ENCODE measurements at regions not wholly inside any gene's neighbourhood (a gene's known extent, or its start where the extent isn't known, plus 50 kb on each side); places are given as distances from the start of the nearest gene placed in this dataset.

DNA sequence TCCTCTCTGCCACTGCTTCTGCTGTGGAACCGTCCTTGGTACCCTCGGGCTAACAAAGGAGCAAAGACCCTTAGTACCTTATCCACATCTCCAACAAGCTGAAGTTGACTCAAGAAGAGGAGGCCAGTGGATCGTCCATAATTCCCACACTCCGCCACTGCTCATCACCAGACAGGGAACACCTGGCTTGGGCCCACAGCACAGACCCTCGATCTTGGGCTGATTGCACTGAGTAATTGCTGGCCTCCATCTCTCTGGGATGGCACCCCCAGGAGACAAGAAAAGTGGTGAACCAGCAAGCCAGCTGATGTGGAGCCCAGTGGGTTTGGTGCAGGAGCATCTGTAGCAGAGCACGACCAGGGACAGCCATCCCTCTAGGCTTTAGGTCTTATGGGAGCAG, 109.4 kb upstream of the GRIK2 start:
- Mint-ChIP-seq H3K27me3 (ENCODE audit: low read depth) (no peaks in the 10 kb centered on the region), H3K9me3 (no peaks in the 10 kb centered on the region), H3K4me3 (no peak overlapping the region), H3K36me3 (ENCODE audit: low read depth) (no peaks in the 10 kb centered on the region), H3K27ac (no peak overlapping the region), H3K4me1 (ENCODE audit: low read depth) (no peaks in the 10 kb centered on the region)
- DNase-seq (ENCODE audit: low spot score) = no peak

DNA sequence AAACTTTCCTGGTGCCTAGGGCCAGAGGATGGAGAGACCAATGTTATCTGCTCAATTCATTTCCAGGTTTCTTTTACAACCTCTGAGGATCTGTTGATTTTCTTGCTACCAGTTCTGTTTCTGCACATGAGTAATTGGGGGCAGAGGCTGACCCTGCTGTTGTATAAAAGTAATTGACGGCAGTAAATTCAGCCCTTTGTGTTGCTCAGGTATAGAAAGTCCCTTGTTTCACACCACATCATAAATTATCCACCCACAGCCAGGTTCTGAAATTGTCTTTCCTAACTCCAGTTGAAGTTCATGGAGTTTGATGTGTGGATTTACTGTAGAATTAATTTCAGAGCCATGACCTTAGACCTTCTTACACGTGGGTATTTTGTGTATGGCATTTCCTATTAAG, 107.4 kb upstream of the GRIK2 start:
- no peak for DNase-seq (ENCODE audit: low spot score)
- H3K27ac Mint-ChIP-seq = no peak overlapping the region
- H3K9me3 Mint-ChIP-seq = peaks cover 3% of the 10 kb centered on the region
- no peaks in the 10 kb centered on the region for H3K4me1 Mint-ChIP-seq (ENCODE audit: low read depth)
- no peaks in the 10 kb centered on the region for H3K27me3 Mint-ChIP-seq (ENCODE audit: low read depth)
- H3K4me3 Mint-ChIP-seq = no peak overlapping the region
- H3K36me3 Mint-ChIP-seq (ENCODE audit: low read depth) = no peaks in the 10 kb centered on the region

DNA sequence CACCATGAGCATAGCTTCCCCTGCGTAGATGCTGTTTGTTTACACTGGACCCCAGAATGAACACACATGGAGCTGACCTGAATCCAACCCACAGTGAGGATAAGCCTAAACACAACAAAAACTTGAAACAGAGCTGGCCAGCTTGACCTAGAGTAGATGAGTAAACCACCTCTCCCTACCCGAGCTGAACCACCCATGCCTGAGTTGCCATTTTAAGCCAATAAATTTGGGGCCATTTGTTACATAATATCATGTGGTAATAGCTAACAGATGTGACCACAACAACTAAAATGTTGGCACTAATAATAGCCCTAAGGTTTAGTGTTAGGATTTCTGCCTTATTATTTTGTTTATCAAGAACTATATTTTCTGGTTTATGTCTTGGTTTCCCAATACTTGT, 103.2 kb upstream of the GRIK2 start:
- no peaks in the 10 kb centered on the region for H3K36me3 Mint-ChIP-seq (ENCODE audit: low read depth)
- no peak overlapping the region for H3K4me3 Mint-ChIP-seq
- no peaks in the 10 kb centered on the region for H3K4me1 Mint-ChIP-seq (ENCODE audit: low read depth)
- no peak overlapping the region for H3K27ac Mint-ChIP-seq
- DNase-seq (ENCODE audit: low spot score) = no peak
- peaks cover 26% of the 10 kb centered on the region for H3K9me3 Mint-ChIP-seq
- H3K27me3 Mint-ChIP-seq (ENCODE audit: low read depth) = no peaks in the 10 kb centered on the region

DNA sequence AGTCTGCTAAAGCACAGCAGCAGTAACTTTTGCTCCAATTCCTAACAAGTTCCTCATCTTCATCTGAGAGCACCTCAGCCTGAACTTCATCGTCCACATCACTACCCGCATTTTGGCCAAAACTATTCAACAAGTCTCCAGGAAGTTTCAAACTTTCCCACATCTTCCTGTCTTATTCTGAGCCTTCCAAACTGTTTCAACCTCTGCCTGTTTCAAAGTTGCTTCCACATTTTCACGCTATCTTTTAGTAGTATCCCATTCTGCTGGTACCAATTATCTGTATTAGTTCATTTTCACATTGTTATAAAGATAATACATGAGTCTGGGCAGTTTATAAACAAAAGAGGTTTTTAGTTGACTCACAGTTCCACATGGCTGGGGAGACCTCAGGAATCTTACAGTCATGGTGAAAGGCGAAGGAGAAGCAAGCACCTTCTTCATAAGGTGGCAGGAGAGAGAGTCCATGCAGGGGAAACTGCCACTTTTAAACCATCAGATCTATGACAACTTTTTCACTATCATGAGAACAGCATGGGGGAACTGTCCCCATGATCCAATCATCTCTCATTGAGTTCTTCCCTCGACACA, 99.4 kb upstream of the GRIK2 start:
- Mint-ChIP-seq H3K27ac (no peak overlapping the region), H3K4me1 (ENCODE audit: low read depth) (no peaks in the 10 kb centered on the region), H3K36me3 (ENCODE audit: low read depth) (no peaks in the 10 kb centered on the region), H3K9me3 (peaks cover 26% of the 10 kb centered on the region), H3K27me3 (ENCODE audit: low read depth) (no peaks in the 10 kb centered on the region), H3K4me3 (no peak overlapping the region)
- no peak for DNase-seq (ENCODE audit: low spot score)

DNA sequence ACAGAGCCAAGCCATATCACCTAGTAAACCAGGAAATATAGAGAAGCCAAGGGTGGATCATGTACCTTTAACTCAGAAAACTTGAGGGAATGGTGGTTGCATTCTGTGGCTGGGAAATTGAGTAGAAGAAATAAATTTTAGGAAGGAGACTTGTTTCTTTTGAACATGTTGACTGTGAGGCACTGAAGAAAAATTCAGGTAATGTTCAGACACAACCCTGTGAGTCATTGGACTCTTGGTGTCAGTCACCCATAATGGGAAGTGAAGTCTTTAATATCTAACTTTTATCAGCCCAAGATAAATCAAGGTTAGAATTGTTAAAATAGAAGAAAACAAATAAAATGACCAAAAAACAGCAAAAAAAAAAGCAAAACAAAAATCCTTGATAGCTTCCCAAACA, 98.8 kb upstream of the GRIK2 start:
- Mint-ChIP-seq H3K4me3 (no peak overlapping the region), H3K4me1 (ENCODE audit: low read depth) (no peaks in the 10 kb centered on the region), H3K36me3 (ENCODE audit: low read depth) (no peaks in the 10 kb centered on the region), H3K27me3 (ENCODE audit: low read depth) (no peaks in the 10 kb centered on the region), H3K27ac (no peak overlapping the region), H3K9me3 (peaks cover 26% of the 10 kb centered on the region)
- DNase-seq (ENCODE audit: low spot score) = no peak

DNA sequence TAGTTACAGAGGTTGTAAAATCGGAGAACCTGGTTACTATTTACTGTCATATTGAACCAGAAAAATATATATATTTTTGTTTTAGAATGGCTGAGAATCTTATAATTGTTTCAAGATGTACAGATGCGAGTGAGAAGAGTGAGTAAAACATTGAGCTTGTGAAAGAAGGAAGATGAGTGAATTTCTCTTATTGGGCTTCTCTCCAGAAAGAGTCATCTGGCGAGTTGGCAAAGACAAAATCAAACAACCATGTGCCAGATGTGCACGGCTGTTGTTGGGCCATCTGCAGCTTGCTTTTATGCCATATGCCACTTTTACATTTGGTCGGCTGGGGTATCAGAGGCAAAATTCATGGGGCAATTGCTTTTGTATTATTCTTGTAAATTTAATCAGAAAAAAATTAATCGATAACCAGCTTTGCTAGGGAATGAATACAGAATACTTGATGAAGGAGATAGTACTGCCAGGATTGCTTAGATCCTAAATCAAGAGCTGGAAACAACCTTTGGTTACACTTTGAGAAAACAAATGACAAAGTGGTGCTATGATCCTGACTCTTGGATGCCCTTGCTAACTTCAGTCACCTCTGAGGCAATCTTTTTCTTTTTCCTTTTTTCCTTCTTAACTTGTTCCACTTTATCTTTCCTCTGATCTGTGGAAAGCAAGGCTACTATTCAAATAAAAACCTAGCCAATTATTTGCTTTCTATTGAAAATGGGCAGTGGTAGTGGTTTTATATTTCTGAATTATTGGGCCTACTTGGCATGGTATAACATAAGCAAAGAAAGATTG, 97.1 kb upstream of the GRIK2 start:
- no peak overlapping the region for H3K27ac Mint-ChIP-seq
- no peaks in the 10 kb centered on the region for H3K27me3 Mint-ChIP-seq (ENCODE audit: low read depth)
- no peaks in the 10 kb centered on the region for H3K4me1 Mint-ChIP-seq (ENCODE audit: low read depth)
- no peak overlapping the region for H3K4me3 Mint-ChIP-seq
- peaks cover 22% of the 10 kb centered on the region for H3K9me3 Mint-ChIP-seq
- no peak for DNase-seq (ENCODE audit: low spot score)
- no peaks in the 10 kb centered on the region for H3K36me3 Mint-ChIP-seq (ENCODE audit: low read depth)

DNA sequence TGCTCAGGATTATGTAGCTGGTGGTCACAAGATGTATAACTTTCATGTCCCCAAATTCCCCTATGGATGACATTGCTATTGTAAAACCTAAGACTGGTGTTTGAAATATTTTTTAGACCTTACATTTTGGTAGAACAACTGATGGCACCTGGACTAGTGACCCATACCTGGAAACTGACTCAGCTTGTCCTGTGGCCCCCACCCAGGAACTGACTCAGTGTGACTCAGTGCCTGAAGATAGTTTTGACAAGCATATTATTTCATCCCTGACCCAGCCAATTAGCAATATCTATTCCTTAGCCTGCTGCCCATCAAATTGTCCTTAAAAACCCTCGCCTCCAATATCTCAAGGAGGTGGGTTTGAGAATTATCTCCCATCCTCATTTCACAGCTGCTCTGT, 90.9 kb upstream of the GRIK2 start:
- no peak overlapping the region for H3K27ac Mint-ChIP-seq
- DNase-seq (ENCODE audit: low spot score) = no peak
- H3K4me1 Mint-ChIP-seq (ENCODE audit: low read depth) = no peaks in the 10 kb centered on the region
- H3K4me3 Mint-ChIP-seq = no peak overlapping the region
- H3K27me3 Mint-ChIP-seq (ENCODE audit: low read depth) = no peaks in the 10 kb centered on the region
- no peaks in the 10 kb centered on the region for H3K36me3 Mint-ChIP-seq (ENCODE audit: low read depth)
- peaks cover 8% of the 10 kb centered on the region for H3K9me3 Mint-ChIP-seq

DNA sequence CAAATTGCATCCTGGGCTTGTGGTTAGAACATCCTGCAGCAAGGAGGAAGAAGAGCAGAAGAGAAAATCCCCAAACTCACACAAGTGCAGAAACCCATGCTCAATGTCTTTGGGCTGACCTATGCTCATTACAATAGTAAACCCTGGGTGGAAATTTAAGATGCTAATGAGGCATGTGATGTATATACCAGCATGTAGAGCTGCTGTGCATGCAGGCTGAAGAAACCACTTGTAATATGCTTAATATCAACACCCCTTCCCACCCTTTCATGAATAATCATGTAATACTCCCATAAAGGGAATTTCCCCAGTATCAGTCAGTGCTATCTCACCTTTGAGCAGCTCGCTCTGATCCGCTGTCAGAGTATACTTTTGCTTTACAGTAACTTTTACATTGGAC, 90.0 kb upstream of the GRIK2 start:
- no peak overlapping the region for H3K27ac Mint-ChIP-seq
- no peak for DNase-seq (ENCODE audit: low spot score)
- H3K36me3 Mint-ChIP-seq (ENCODE audit: low read depth) = no peaks in the 10 kb centered on the region
- H3K9me3 Mint-ChIP-seq = peaks cover 8% of the 10 kb centered on the region
- H3K27me3 Mint-ChIP-seq (ENCODE audit: low read depth) = no peaks in the 10 kb centered on the region
- no peak overlapping the region for H3K4me3 Mint-ChIP-seq
- H3K4me1 Mint-ChIP-seq (ENCODE audit: low read depth) = no peaks in the 10 kb centered on the region

DNA sequence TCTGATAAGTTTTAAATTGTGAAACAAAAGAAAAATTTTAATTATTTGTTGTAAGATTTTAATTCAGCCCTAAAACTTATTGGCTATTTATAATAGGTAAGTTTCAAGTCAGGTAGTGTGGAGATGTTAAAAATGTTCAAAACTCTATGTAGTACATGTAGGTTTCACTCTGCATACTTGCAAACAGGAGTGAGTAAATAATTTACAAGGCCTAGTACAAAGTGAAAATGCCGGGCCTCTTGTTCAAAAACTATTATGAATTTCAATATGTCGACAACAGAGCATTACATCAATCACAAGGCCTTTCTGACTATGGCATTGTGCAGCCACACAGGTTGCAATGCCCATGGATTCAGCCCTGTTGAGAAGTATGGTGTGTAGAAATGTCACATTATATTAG, 80.9 kb upstream of the GRIK2 start:
- Mint-ChIP-seq H3K27me3 (ENCODE audit: low read depth) (no peaks in the 10 kb centered on the region), H3K36me3 (ENCODE audit: low read depth) (no peaks in the 10 kb centered on the region), H3K4me3 (no peak overlapping the region), H3K9me3 (no peaks in the 10 kb centered on the region), H3K27ac (no peak overlapping the region), H3K4me1 (ENCODE audit: low read depth) (no peaks in the 10 kb centered on the region)
- no peak for DNase-seq (ENCODE audit: low spot score)

DNA sequence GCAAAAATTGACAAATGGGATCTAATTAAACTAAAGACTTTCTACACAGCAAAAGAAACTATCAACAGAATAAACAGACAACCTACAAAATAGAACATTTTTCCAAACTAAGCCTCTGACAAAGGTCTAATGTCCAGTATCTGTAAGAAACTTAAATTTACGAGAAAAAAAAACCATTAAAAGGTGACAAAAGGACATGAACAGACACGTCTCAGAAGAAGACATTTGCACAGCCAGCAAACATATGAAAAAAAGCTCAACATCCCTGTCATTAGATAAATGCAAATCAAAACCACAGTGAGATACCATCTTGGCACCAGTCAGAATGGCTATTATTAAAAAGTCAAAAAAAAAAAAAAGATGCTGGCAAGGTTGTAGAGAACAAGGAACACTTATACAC, 70.6 kb upstream of the GRIK2 start:
- DNase-seq (ENCODE audit: low spot score) = no peak
- Mint-ChIP-seq H3K27ac (no peak overlapping the region), H3K9me3 (peaks cover 7% of the 10 kb centered on the region), H3K36me3 (ENCODE audit: low read depth) (no peaks in the 10 kb centered on the region), H3K4me1 (ENCODE audit: low read depth) (no peaks in the 10 kb centered on the region), H3K4me3 (no peak overlapping the region), H3K27me3 (ENCODE audit: low read depth) (no peaks in the 10 kb centered on the region)

DNA sequence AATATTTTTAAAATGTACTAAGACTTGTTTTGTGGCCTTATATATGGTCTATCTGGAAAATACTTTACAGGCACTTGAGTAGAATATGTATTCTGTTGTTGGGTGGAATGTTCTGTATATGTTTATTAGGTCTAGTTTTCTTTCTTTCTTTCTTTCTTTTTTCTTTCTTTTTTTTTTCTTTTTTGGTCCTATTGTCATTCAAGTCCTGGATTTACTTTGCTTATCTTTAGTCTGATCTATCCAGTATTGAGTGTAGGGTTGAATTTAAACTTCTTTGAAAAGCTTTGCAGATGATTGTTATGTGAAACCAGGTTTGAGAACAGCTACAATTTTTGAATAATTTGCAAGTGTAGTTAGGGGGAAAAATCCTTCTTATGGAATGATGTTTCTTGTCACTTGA, 67.1 kb upstream of the GRIK2 start:
- no peaks in the 10 kb centered on the region for H3K4me1 Mint-ChIP-seq (ENCODE audit: low read depth)
- no peaks in the 10 kb centered on the region for H3K27me3 Mint-ChIP-seq (ENCODE audit: low read depth)

DNA sequence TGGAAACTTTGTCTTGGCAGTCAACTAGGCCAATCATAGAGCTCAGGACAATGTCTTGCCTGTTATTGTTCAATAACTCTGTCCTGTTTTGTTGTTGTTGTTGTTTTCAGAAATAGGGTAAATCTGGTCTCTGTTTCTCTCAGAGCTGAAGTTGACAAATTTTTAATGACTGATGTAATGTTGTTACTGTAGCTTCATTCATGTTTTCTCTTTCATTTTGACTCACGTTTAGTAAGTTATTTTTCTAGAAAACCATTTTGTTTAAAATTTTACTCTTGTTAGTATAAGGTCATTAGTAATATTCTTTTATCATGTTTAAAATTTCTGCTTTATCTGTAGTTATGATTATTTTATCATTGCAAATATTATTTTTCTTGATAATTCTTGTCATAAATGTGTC, 51.6 kb upstream of the GRIK2 start:
- Mint-ChIP-seq H3K4me3 (no peak overlapping the region), H3K9me3 (peaks cover 7% of the 10 kb centered on the region), H3K4me1 (ENCODE audit: low read depth) (no peaks in the 10 kb centered on the region), H3K36me3 (ENCODE audit: low read depth) (no peaks in the 10 kb centered on the region), H3K27ac (no peak overlapping the region), H3K27me3 (ENCODE audit: low read depth) (no peaks in the 10 kb centered on the region)
- DNase-seq (ENCODE audit: low spot score) = no peak

More for the DNA sequence above, 67.1 kb upstream of the GRIK2 start:
- no peaks in the 10 kb centered on the region for H3K36me3 Mint-ChIP-seq (ENCODE audit: low read depth)
- peaks cover 7% of the 10 kb centered on the region for H3K9me3 Mint-ChIP-seq
- H3K4me3 Mint-ChIP-seq = no peak overlapping the region
- no peak for DNase-seq (ENCODE audit: low spot score)
- H3K27ac Mint-ChIP-seq = no peak overlapping the region

Data from T-helper 2 cell treated with Interferon-gamma antibody and Interleukin-4, amounts not matched to agents 5 μg/mL and 100 μg/mL, for 36 hours (primary cell).